ENCODE measurements at regions not wholly inside any gene's neighbourhood (a gene's known extent, or its start where the extent isn't known, plus 50 kb on each side); places are given as distances from the start of the nearest gene placed in this dataset.

DNA sequence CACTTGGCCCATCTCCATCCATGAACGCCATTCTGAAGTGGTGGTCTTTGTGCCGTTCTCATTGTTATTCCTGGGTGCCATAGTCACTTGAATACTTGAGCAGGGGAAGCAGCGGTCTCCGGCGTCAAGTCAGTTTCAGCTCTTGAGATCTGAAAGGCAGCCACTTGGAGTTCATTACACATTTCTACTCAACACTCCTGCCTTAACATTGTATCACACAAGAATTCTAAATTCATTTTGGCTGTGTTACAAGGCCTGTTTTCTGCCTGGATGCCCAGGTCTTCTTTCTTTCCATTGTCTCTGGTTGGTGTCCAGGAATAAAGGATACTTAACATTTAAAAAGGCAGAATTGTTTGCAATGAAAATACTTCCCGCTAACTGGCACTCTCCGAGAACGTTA is 69.0 kb upstream of the RAB11FIP2 start:
- Histone ChIP-seq H3K36me3 (ENCODE audit: low read length) (no peaks in the 10 kb centered on the region), H3F3A (ENCODE audit: insufficient read depth) (no peaks in the 10 kb centered on the region), H3K9me3 (ENCODE audit: insufficient read depth, low read length) (no peaks in the 10 kb centered on the region), H3K9ac (ENCODE audit: low read length) (no peak overlapping the region), H3K4me2 (ENCODE audit: low read depth, low read length, poor library complexity, severe bottlenecking) (no peak overlapping the region), H3K9me2 (replicated peaks; ENCODE audit: insufficient read depth, low read length) (no peaks in the 10 kb centered on the region), H3K27me3 (ENCODE audit: low read length) (no peaks in the 10 kb centered on the region), H3K4me3 (ENCODE audit: insufficient read depth, low read length, poor library complexity, severe bottlenecking) (no peak overlapping the region), H3K27ac (ENCODE audit: low read depth, low read length) (no peak overlapping the region), H4K20me1 (ENCODE audit: low read depth, low read length) (no peaks in the 10 kb centered on the region), H3K79me2 (ENCODE audit: insufficient read depth, low read length) (no peaks in the 10 kb centered on the region), H2AFZ (ENCODE audit: low read depth, low read length, severe bottlenecking) (no peak overlapping the region)
- TF ChIP-seq CTCF (IDR thresholded peaks at IDR 0.05; ENCODE audit: insufficient read depth, low read length, poor library complexity, severe bottlenecking) (no peak), EZH2phosphoT487 (conservative IDR thresholded peaks at IDR 0.05; ENCODE audit: low read length) (no peak)

GRCh38 chr10:118114992-118115391 is 68.3 kb upstream of the RAB11FIP2 start:
- Histone ChIP-seq H3K9ac (ENCODE audit: low read length) (no peak overlapping the region), H2AFZ (ENCODE audit: low read depth, low read length, severe bottlenecking) (no peak overlapping the region), H3K36me3 (ENCODE audit: low read length) (no peaks in the 10 kb centered on the region), H3K4me2 (ENCODE audit: low read depth, low read length, poor library complexity, severe bottlenecking) (no peak overlapping the region), H4K20me1 (ENCODE audit: low read depth, low read length) (no peaks in the 10 kb centered on the region), H3F3A (ENCODE audit: insufficient read depth) (no peaks in the 10 kb centered on the region), H3K27me3 (ENCODE audit: low read length) (no peaks in the 10 kb centered on the region), H3K9me3 (ENCODE audit: insufficient read depth, low read length) (no peaks in the 10 kb centered on the region), H3K9me2 (replicated peaks; ENCODE audit: insufficient read depth, low read length) (no peaks in the 10 kb centered on the region), H3K79me2 (ENCODE audit: insufficient read depth, low read length) (no peaks in the 10 kb centered on the region), H3K27ac (ENCODE audit: low read depth, low read length) (no peak overlapping the region), H3K4me3 (ENCODE audit: insufficient read depth, low read length, poor library complexity, severe bottlenecking) (no peak overlapping the region)
- TF ChIP-seq CTCF (IDR thresholded peaks at IDR 0.05; ENCODE audit: insufficient read depth, low read length, poor library complexity, severe bottlenecking) (no peak), EZH2phosphoT487 (conservative IDR thresholded peaks at IDR 0.05; ENCODE audit: low read length) (no peak)

GRCh38 chr10:118112543-118113125 is 65.9 kb upstream of the RAB11FIP2 start:
- Histone ChIP-seq H4K20me1 (ENCODE audit: low read depth, low read length) (no peaks in the 10 kb centered on the region), H3K9ac (ENCODE audit: low read length) (no peak overlapping the region), H3K36me3 (ENCODE audit: low read length) (no peaks in the 10 kb centered on the region), H3K27ac (ENCODE audit: low read depth, low read length) (no peak overlapping the region), H3K4me3 (ENCODE audit: insufficient read depth, low read length, poor library complexity, severe bottlenecking) (no peak overlapping the region), H3K79me2 (ENCODE audit: insufficient read depth, low read length) (no peaks in the 10 kb centered on the region), H3K4me2 (ENCODE audit: low read depth, low read length, poor library complexity, severe bottlenecking) (no peak overlapping the region), H3F3A (ENCODE audit: insufficient read depth) (no peaks in the 10 kb centered on the region), H3K9me3 (ENCODE audit: insufficient read depth, low read length) (no peaks in the 10 kb centered on the region), H2AFZ (ENCODE audit: low read depth, low read length, severe bottlenecking) (no peak overlapping the region), H3K9me2 (replicated peaks; ENCODE audit: insufficient read depth, low read length) (no peaks in the 10 kb centered on the region), H3K27me3 (ENCODE audit: low read length) (no peaks in the 10 kb centered on the region)
- TF ChIP-seq EZH2phosphoT487 (conservative IDR thresholded peaks at IDR 0.05; ENCODE audit: low read length) (no peak), CTCF (IDR thresholded peaks at IDR 0.05; ENCODE audit: insufficient read depth, low read length, poor library complexity, severe bottlenecking) (no peak)
